HG03432 (cell line): ENCODE measurements at regions not wholly inside any gene's neighbourhood (a gene's known extent, or its start where the extent isn't known, plus 50 kb on each side); places are given as distances from the start of the nearest gene placed in this dataset.
A peak's percentile ranks its signal among the peaks of the same experiment; 100 is the strongest.

Source experiments
- ATAC-seq: cut with Tn5 transposase; IDR thresholded peaks from one replicate; pipeline ENCODE4 v1.9.1; 2021; ENCODE audit warnings: mild to moderate bottlenecking, moderate library complexity; ENCODE audit not compliant: unreplicated experiment

DNA sequence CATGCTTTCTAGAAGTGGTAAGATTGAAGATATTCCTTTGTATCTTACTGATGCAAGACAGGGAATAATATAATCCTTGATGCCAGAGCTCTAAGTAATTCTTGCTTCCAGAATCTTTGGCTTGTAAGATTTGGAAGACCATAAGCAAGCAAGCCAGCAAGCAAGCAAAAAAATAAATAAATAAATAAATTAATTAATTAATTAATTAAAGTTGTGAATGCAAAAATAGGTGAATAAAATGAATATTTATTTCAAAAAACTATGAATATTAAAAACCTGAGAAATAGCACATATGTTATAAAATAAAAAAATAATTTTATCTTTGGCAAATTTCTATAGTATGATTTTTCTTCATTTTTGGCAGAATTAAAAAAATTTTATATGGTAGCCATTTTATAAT is 750.2 kb upstream of the ARRDC4 start:
- no peak for ATAC-seq

DNA sequence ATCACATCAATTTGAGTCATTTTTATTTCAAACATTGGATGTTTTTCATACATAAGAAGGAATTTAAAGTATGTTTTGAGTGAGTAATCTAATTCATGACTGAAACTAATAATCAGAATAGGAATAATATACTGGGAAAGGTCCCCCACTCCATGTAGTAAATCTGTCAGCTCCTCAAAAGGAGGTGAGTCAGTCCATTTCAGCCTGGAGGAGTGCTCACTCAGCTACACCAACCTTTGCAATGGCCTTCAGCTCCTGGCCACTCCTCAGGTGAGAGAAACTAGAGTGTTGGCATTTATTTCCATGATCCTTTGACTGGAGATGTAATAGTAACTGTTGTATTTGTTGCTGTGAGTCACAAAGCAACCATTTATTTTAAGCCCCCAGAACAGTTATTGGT is 744.9 kb upstream of the ARRDC4 start:
- ATAC-seq: no peak

DNA sequence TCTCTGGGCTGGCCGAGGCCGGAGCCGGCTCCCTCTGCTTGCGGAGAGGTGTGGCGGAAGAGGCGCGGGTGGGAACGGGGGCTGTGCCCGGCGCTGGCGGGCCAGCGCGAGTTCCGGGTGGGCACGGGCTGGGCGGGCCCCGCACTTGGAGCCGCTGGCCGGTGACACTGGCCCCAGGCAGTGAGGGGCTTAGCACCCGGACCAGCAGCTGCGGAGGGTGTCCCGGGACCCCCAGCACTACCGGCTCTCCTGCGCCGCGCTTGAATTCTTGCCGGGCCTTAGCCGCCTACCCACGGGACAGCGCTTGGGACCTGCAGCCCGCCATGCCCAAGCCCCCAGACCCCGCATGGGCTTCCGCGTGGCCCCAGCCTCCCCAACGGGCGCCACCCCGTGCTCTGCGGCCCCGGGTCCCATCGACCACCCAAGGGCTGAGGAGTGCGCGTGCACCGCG is 736.3 kb upstream of the ARRDC4 start:
- ATAC-seq: no peak

DNA sequence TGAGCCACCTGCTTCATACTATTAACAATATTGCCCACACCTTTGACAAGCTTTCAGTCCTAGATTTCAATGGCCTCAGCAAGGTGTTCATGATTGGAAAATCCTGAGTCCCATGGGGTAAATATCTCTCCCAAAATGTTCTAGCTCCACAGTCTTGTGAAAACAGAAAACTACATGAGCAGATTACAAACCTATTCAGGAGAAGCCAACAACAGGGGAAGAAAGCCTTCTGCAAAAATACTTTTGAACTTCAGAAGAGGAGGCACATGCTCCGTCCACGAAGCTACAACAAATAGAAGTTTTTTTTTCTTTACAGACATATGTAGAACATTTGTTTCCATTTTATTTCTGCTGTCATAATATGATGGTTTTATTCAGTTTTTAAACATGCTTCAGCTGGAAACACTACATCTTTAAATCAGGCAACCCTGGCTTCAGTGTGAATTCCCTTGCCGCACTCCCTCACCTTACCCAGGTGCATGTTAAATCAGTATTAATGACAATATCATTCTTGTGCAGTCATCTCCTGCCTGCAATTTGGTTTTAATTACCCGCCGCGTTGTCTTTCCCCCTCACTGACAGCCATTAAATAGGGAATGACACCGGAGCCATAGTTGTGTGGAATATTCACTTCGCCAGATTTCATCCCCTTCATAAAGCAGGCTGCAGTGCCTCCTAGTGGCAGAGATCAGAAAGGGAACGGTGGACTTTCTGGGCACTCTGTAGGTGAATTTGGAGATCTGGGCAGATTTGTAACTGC is 725.5 kb upstream of the ARRDC4 start:
- peak; percentile 61 for ATAC-seq

DNA sequence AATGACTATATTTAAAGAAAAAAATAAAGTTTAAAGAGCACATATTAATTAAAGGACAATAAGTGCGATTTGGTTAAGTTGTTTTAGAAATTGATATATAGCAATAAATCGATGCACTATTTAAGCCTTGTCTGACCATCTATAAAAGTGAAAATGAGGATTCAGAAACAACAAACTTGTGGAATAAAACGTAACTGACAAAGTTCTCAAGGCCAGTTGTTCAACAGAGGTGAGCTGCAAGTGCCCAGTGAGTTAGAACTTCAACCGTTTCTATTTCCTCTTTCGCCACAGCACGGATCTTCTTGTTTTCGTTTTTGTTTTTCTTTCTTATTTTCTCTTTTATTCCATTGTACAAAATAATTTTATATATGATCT is 724.9 kb upstream of the ARRDC4 start:
- no peak for ATAC-seq

DNA sequence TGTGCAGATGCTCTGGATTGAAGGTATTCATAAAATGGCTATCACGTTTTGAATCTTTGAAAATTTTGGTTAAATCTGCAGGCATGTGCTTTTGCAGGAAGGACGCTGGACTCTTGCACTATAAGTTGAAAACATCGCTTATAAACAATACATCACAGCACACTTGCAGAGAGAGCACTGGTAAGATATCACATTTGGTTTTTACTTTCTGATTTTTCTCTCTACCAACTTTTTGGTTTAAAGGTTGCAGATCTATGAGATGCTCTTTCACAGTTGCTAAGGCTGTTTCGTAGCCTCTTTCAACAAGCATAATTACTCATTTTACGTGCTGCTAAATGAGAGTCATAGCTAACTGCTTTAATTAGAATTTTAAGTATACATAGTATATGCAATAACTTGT is 724.4 kb upstream of the ARRDC4 start:
- no peak for ATAC-seq

DNA sequence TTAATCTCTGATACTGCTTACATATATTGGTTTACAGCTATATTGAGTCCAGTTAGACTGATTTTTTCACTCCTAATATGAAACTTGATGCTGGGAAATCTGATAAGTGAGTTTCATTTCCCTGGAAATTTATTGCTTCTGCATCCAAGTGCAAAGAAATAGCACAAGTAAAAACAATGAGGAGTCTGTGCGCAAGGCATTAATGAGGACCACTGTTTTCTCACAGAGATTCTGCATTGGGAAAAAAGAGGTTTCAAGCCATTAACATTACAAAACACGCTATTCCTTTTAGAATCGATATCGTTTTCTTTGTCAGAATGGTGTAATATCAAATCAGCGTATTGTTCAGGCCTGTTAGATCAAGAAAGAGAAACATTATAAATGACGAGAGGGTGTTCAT is 723.3 kb upstream of the ARRDC4 start:
- no peak for ATAC-seq

DNA sequence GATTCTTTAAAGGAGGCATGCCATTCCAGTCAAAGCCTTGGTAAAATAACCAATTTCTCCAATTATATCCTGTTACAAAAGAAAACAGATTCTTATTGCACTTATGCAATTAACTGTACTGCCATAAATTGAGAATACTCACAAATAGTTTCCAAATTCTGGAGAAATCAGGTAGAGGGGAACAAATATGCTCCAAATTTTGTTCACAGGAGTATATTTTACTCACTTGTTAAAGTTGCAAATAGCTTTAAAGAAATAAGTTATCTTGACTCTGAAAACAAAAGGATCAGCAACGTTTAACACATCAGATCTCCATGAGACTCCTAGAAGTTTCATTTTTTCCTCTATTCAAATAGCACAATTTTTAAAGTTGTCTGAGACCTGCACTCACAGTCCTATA is 712.1 kb upstream of the ARRDC4 start:
- no peak for ATAC-seq

DNA sequence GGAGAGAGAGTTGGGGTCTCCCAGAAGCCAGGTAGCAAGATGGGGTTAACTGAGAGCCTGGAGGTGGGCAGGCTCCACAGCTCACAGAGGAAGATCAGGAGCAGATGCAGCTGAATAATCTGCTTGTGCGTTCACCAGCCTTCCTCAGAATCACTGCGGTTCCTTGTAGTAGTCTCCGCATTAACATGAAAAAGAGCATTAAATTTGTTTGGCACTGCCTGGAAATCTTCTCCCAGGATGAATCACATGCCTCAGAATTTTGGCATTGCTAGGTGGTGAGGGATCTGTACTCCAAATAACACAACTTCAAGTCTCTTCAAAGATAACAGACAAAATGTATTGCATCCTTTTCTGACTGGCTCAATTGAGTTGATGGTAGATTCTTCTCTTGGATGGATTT is 700.6 kb upstream of the ARRDC4 start:
- ATAC-seq: no peak

DNA sequence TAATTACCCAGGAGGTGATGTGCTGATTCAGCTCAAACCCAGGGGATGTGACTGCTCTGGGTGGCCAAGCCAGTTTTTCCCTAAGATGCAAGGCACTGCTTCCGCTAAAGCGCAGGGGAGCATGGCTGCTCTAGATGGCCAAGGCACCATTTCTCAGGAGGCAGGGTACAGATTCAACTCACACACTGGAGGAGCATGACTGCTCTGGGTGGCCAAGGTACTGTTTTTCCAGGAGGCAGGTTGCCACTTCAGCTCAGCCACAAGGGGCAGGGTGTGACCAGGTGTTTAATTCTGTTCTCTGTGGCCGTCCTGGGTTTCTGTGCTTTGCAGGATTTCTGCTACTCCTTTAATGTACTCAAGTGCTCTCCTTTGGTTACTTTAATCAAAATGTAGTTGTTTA is 659.3 kb upstream of the ARRDC4 start:
- ATAC-seq: no peak

DNA sequence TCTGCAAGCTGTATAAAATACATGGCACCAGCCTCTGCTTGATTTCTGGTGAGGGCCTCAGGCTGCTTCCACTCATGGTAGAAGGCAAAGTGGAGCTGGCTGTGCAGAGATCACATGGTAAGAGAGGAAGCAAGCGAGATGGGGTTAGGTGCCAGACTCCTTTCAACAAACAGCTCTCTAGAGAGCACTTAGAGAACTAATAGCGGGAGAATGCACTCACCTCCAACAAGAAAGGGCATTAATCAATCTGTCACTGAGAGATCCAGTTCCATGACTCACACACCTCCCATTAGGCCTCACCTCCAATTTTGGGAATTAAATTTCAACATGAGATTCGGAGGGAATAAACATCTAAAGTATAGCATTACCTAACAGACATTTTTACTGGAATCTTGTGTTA is 644.1 kb upstream of the ARRDC4 start:
- ATAC-seq: no peak

DNA sequence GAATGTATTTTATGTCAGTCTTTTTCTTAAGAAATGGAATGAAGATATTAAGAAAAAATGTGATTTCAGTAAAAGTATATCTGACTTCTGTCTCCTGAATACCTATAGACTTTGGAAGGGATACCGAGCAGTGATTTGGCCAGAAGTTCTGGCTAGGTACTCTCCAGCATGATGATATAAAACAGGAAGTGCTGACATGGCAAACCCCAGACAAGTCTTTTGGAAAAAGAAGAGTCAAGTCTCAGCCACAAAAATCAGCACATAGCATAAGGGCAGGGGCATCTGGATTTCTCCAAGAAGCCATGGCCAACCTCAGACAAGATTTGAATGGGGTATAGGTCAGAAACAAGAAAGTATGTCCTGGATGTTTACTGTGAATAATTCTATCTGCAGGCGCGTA is 643.3 kb upstream of the ARRDC4 start:
- ATAC-seq: no peak

DNA sequence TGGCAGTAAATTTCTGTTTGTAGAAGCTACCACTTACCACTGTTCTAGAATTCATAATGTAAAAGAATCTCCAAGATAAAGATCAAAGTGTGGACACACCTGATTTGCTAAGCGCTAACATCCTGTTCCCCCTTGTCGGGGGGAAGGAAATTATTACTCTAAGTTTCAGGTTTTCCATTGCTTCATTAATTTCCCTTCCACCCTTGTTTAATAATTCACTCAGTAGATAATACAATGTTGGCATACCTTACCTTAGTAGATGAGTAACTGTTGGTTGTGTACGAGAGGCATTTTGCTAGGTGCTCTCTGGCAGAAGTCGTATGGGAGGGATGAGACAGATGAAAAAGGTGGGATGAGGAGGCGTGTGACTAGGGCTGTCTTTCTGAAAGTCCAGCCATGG is 641.2 kb upstream of the ARRDC4 start:
- no peak for ATAC-seq

DNA sequence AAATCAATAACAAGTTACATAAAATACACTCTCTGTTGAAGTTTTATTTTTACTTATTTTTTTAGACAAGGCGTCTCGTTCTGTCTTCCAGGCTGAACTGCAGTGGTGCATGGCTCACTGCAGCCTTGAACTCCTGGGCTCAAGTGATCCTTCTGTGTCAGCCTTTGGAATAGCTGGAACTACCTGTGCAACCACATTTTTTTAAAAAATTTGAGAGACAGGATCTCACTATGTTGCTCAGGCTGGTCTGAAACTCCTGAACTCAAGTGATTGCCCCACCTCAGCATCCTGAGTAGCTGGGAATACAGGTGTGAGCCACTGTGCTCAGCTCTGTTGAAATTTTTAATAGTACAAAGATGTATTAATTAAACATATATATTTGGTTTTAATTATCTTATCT is 614.3 kb upstream of the ARRDC4 start:
- no peak for ATAC-seq

DNA sequence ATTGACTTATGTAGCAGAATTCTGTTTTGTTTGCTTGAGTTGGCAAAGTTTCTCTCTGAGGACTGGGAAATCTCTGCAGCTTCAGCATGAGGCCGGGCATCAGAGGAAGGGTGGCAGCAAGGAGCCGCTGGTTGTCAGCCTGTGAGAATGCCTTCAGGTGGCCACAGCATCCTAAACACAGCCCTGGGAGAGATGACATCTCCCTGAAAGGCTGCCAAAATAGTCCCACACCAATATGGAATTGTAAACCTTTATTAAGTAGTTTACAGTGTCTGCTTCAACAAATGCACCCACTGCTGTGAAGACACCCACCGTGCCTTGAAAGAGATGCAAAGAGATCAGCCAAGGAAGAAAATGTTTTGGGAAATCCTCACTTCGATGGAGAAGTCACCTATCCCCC is 609.7 kb upstream of the ARRDC4 start:
- no peak for ATAC-seq

DNA sequence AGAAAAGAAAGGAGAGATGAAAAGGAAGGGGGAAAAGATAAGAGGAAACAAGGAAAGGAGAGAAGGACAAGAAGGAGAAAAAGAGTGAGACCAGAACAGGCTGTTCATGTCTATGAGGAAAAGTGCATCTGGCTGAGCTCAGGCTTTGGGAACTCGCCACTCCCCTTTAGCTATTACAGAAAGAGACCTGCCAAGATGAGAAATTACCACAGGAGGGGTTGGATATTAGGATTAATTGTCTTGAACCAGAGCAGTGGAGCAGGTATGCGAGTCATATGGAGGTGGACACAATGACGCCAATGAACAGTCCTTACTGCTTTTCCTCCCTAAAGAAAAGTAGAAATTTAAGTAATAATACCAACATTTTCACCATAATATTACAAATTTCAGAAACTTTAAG is 577.0 kb upstream of the ARRDC4 start:
- no peak for ATAC-seq

DNA sequence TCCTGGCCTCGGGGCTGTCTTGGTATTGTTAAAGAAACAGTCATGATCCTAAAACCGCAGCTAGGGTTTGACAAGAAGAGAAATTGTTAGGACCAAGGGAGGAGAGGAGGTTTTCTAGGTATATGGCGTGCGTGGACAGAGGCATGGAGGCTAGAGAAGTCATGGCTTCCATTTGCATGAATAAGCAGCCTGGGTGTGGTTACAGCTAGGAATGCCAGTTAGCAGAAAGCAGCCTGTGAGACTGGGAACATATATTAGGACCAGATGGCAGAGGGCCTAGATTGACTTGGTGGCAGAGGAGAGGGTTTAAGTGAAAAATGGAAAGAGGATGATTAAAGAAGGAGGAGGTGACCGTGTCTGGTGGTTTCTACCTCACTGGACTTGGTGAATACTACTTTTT is 573.6 kb upstream of the ARRDC4 start:
- no peak for ATAC-seq

DNA sequence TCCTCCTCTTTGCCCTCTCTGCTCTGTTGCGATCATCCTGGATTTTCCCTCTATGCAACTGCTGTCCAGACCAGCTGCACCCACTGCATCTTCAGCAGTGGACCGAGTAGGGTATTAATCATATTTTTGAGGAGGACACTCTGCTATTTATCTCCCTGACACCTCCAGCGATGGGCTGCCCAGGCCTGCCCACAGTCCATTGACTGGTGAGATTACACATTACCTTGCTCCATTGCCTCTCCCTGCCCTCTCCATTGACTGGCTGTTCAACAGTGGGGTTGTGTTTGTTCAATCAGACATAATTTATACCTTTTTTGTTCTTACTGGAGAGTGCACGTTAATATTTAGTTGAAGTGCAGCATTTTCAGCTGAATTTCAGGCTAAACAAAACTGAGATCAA is 559.3 kb upstream of the ARRDC4 start:
- ATAC-seq: no peak

DNA sequence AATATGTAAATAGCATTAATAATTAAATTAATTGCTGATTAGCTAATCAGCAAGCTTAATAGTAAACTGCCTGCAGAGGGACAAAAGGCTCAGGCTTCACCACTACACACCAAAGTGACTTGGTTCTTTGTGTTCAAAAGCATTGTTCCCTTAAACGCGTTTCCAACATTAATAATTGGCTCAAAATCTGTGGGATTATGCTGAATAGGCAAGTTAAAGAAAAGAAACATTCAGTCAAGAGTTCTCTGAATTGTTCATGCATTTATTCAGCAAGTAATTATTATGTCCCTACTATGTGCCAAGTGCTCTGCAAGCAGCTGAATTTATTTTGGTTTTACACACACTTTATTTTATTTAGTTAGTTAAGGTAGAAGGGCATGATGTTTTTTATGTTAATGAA is 558.5 kb upstream of the ARRDC4 start:
- no peak for ATAC-seq

DNA sequence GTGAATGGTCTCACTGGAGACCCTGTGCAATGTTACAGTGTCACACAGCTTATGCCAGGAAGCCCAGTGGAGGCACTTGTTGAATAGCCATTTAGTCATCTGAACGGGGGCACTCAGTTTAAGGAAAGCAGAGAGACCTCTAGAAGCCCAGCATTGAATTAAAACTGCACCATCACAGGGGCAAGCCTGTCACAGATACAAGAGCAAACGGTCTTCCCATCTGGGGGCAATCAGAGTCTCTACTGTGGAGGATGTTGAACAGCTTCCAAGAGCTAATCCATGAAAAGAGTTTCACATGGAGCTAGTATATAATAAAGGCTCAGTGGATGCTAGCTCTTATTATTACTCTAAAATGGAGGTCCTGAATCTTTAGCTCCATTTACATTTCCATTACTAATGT is 553.7 kb upstream of the ARRDC4 start:
- ATAC-seq: no peak

DNA sequence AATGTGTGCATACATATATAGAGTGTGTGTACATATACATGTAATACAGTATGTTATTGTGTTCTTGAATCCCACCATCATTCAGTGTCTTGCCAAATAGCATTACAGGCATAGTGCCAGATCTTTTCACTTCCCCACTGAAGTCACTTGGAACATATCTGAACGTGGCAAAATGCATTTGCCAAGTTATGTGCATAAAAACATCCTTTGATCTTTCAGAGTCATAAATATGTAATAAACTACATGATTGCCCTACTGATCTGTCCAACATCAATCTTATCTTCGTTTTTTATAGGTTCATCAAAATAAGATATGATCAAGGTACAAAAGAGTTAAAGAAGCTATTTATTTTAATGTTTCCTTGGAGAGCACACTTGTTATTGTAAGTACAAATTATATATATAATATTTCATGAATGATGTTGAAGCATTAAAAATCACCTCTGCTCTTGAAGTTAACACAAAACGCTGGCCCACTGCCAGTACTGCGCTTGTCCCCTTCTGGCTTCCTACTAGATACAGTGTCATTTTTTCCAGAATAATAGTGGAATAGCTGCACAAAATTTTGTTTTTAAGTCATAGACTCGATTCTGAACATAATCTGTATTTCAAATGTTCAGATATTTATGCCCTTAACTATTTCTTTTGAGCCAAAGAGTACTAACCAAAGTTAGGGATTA is 549.5 kb upstream of the ARRDC4 start:
- ATAC-seq: no peak

DNA sequence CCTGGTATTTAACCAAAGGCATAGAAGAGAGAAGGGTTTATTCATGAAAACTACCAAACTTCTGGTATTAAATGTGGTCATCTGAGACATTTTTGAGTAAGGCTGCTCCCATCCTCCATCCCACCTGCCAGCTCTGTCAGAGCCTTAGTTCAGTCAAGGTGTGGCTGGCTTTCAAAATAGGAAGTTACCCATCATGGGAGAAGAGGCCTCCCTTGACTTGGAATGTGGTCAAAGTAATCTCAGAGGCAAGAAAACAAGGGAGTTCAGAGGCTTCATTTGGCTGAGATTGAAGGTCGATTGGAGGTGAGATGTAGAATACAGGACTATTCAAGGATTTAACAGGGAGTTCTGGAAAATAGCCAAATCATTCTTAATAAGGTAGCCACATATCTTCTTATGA is 540.4 kb upstream of the ARRDC4 start:
- no peak for ATAC-seq

DNA sequence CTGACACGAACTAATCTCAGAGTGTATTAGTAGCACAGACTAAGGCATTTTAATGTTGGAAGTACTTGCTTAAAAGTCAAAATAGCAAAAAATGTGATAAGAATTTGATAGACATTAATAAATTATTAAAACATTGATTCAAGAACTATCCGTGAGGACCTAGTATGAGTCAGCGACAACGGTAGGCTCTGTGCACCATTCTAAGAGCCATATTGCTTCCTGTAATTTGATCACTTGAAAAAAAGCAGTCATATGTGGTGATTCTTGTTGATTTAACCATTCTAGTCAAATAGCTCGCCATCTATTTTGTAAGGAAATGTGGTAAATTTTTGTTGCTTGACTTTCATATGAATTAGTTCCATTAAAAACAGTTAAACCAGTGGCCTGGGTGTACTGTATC is 534.9 kb upstream of the ARRDC4 start:
- no peak for ATAC-seq
